ENCODE measurements at regions not wholly inside any gene's neighbourhood (a gene's known extent, or its start where the extent isn't known, plus 50 kb on each side); places are given as distances from the start of the nearest gene placed in this dataset.

DNA sequence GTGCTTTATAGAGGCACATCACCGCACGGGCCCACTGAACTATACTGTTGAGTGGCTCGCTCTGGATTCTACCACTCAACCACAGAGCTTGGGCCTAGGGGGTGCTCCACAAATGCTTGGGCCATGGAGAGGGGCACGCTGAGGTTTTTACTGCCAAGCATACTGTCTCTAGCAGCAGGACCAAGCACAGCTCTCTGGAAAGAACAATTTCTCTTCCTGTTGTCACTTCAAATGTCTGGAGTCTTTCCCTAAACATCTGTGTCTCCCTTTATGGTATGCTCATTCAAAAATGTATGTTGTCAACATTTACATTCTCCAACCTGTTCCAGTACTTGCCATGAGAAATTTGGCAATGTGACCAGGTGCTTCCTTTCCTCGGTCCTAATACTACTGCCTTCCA lies 114.7 kb upstream of the TPM1 start:
- no peak overlapping the region for H3K4me3 ChIP-seq
- DNase-seq, result no peak
- H3K36me3 ChIP-seq, result no peaks in the 10 kb centered on the region
- no peaks in the 10 kb centered on the region for H3K27me3 ChIP-seq
- no peaks in the 10 kb centered on the region for H3K9me3 ChIP-seq

DNA sequence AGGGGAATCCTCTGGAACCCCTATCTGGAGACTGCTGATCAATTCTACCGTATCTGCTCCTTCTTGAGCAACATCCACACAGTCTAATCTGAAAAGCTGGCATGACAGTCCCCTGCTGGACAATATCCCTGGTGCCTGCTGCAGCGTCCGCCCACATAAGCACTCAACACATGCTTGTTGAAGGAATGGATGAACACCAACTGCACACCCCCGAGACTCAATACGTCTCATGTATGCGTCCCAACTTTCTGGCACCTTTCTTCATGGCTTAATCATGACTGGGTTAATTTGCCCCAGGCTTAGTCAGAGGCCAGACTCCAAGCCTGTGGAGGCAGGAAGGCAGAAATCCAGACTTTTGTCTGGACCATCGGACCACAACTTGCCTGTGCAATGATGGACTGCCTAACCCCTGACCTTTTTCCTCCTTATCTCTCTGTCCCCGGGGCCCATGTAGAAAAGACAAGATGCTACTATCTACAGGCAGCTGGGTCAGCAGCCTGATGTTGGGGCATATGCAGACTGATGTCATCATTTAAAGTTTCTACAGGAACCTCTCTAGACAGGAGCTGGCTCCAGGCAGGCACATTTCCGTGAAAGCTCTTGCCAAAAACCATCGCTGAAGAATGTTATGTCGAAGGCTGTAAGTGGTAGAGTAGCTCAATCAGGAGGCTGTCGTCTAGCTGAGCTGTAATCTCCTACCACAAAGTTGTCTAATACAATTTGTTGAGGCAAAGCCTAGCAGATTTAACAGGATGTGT lies 114.1 kb upstream of the TPM1 start:
- DNase-seq, result peak; percentile 92
- no peaks in the 10 kb centered on the region for H3K36me3 ChIP-seq
- H3K4me3 ChIP-seq, result no peak overlapping the region

DNA sequence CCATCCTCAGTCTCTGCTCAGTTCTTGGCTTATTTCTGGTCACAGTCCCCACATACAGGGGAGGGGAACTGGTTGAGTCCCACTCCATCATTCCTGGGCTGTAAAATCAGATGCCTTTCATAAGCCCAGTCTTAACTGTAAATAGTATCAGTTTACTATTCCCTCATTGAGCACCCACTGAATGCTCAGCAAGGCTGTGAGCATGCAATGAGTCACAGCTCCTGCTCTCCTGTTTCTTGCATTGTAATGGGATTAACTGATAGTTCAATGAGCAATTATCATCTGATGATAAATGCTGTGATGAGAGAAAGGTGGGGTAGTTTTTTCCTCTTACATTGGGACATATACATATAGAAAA lies 113.6 kb upstream of the TPM1 start:
- peak; percentile 90 for DNase-seq
- H3K4me3 ChIP-seq, result no peak overlapping the region
- no peaks in the 10 kb centered on the region for H3K36me3 ChIP-seq
- no peaks in the 10 kb centered on the region for H3K9me3 ChIP-seq
- no peaks in the 10 kb centered on the region for H3K27me3 ChIP-seq

More for the DNA sequence above, 114.1 kb upstream of the TPM1 start:
- H3K9me3 ChIP-seq, result no peaks in the 10 kb centered on the region
- no peaks in the 10 kb centered on the region for H3K27me3 ChIP-seq

DNA sequence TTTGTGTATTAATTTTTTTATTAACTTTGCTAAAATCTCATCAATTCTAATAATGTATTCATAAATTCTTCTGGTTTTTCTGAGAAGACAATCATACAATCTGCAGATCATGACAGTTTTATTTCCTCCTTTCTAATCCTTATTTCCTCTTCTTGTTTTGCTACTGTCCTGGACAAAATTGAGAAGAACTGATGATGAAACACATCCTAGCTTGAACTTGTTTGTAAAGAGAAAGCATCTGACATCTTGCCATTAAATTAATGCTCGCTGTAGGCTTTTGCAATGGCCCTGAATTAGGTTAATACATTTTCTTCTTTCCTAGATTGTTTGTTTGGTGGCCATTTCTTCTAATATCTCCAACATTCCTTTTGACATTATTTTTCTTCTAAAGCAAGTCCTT lies 110.9 kb upstream of the TPM1 start:
- no peaks in the 10 kb centered on the region for H3K36me3 ChIP-seq
- H3K4me3 ChIP-seq, result no peak overlapping the region
- H3K9me3 ChIP-seq, result no peaks in the 10 kb centered on the region
- H3K27me3 ChIP-seq, result no peaks in the 10 kb centered on the region
- DNase-seq, result no peak

DNA sequence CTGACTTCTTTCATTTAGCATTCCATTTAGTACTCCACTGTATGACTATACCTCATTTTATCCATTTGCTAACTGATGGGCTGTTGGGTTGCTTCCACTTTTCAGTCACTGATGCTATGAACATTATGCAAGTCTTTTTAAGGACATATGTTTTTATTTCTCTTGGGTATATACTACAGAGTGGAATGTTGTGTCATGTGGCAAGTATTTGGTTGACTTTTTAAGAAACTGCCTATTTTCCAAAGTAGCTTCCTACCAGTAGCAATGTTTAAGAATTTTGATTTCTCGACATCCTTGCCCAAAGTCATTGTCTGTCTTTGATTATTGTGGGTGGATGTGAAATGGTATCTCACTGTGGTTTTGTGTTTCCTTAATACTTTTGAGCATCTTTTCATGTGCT lies 110.1 kb upstream of the TPM1 start:
- no peak for DNase-seq
- no peak overlapping the region for H3K4me3 ChIP-seq
- H3K36me3 ChIP-seq, result no peaks in the 10 kb centered on the region
- no peaks in the 10 kb centered on the region for H3K27me3 ChIP-seq
- H3K9me3 ChIP-seq, result no peaks in the 10 kb centered on the region

DNA sequence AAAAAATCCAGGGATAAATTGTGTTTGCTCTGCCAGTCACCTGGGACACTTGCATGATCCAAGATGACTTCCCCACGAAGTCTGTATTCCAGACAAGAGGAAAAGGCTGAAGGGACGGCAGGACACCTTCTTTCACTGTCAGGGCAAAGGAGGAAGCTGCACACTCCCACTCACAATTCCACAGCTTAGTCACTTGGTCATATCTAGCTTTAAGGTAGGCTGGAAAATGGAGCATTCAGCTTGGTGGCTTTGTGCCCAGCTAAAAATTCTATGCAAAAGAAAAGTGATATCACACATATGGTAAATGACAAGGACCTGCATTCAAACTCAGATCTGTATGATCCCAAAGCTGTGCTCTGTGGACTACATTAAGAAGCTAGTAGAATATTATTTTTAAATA lies 109.2 kb upstream of the TPM1 start:
- no peaks in the 10 kb centered on the region for H3K36me3 ChIP-seq
- DNase-seq, result no peak
- H3K9me3 ChIP-seq, result no peaks in the 10 kb centered on the region
- H3K4me3 ChIP-seq, result no peak overlapping the region
- H3K27me3 ChIP-seq, result no peaks in the 10 kb centered on the region

DNA sequence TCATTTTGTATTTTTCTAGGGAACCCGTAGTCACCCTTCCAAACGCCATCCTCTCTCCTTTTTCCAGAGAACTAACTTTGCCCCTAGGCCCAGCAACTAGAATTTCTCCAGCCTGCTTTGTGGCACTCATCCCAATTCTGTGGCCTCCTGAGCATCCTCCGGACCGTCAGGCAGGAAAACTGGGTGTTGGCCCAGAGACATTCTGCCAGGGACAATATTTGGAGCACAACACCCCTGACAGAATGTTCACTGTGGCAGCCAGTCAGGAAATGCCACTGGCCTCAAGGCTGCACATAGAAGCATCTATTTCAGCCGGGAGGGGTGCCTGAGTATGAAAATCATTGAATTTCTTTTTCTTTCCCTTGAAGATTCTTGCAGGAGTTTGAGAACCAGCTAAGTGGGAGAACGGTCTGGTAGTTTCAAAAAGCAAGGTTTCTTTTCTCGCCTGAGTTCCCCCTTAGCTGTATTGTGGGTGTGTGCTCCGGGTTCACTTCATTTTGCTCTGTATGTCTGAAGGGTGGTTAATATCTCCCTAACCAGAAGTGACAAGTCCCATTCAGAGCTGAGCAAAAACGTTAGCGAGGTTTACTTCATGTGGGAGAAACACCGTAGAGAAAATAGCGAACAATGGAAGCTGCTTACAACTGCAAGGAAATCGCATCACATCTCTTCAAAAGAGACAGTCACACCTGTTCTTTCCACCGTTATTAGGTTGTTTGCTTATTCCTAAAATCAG lies 108.1 kb upstream of the TPM1 start:
- no peak for DNase-seq
- no peak overlapping the region for H3K4me3 ChIP-seq
- H3K36me3 ChIP-seq, result no peaks in the 10 kb centered on the region
- H3K27me3 ChIP-seq, result no peaks in the 10 kb centered on the region
- no peaks in the 10 kb centered on the region for H3K9me3 ChIP-seq

DNA sequence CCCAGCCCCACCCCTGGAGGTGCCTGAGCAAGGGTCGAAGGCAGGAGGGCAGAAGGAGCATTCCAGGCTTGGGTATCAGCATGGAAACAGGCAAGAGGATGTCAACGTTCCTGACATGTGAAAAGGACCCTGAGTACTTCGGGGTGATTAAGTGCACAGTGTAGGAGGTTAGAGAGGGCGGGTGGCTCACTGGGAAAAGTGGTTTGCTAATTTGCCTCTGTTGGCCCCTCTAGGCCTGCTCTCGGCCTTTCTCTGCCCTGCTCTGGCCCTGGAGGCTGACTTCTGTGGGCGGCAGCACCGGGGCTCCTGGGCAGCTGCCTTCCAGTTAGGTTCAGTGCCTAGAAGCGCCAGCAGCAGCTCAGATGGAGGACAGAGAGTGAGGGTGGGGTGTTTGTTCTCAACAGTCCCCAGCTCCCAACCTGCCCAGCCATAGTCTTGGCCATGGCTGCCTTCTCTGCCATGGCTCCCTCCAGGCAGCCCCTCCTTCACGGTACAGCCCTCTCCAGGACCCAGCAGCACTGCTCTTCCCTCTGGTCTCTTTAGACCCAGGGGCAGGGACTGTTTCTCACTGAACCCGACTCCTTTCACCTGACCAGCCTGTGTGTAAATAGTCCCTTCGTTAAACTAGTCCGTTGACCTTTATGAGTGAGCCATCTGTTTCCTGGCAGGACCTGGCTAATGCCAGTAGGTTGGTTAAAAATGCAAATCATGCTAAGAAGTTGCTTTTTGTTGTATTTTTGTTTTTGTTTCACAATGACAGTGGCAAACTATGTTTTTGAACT lies 107.1 kb upstream of the TPM1 start:
- no peaks in the 10 kb centered on the region for H3K9me3 ChIP-seq
- no peak for DNase-seq
- H3K4me3 ChIP-seq, result no peak overlapping the region
- H3K36me3 ChIP-seq, result no peaks in the 10 kb centered on the region
- H3K27me3 ChIP-seq, result no peaks in the 10 kb centered on the region

DNA sequence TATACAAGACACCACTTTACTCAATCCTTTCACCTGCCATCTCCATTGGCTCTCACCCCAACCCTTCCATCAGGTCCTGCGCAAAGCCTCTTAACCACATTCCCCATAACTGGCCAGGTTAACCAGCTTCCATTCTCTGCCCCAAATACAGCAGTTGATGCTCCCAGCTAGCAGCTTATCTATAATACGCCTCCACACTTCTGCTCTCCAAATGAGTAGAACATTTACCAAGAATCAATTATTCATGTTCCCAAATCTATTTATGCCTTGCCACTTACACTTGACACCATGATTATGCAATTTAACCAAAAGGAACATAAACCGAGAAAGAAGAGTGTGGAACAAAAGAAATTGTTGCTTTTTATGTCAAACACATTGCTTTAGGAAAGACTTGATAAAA lies 103.7 kb upstream of the TPM1 start:
- Histone ChIP-seq H3K4me3 (no peak overlapping the region), H3K36me3 (no peaks in the 10 kb centered on the region), H3K9me3 (no peaks in the 10 kb centered on the region), H3K27me3 (no peaks in the 10 kb centered on the region)
- DNase-seq, result no peak

DNA sequence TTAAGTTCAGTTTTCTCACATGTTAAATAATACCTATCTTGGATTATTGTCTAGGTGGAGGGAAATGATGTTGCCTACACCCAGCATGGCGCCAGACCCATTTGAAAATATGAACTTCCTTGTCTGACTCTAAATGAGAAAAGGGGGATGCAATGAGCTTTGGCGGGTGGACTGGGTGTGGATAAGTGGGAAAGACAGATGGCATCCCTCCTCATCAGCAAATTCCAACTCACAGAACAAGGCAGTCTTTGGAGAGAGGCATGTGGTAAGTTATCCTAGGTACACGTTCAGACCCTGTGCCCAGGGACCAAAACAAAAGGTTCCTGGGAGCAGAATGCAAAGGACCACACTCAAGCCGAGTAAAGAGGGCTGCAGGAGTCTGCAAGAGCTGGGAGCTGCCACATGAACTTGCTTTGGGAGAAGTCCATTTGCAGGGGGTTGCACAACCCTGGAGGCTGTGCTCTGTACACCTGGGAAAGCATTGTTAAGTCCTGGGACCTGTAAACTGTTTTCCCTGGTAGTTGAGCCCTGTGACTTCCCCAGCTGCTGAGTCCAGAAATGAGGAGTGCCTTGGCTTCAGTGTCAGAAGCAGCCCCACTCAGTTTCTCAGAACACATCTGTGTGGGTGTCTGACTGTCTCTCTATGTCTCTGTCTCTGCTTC lies 102.3 kb upstream of the TPM1 start:
- Histone ChIP-seq H3K36me3 (no peaks in the 10 kb centered on the region), H3K4me3 (no peak overlapping the region), H3K9me3 (no peaks in the 10 kb centered on the region), H3K27me3 (no peaks in the 10 kb centered on the region)
- no peak for DNase-seq

DNA sequence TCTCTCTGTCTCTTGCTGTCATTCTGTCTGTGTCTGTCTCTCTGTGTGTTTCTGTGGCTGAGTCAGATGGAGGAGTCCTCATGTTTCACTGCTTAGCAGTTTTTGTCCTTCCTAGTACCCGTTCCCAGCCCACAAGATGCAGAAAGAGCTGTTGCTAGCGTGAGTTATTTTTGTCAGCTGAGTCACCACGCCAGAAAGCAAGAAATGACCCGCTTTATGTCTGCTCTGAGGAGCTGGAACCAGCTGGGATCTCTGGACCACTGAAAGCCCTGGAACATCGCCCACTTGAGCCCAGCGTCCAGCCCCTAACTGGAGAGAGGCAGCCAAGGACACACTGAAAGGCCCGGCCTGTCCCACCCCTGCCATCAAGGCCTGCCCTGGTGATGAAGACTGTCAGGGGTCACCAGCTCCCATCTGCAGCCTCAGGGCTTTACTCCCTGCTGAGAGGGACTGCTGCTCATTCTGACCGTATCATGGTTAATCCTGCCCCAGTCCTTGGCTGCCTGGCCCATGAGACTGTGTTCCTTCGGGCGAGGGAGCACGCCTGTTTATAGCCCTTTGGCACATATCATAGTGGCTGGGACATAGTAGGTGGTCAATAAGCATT lies 101.7 kb upstream of the TPM1 start:
- Histone ChIP-seq H3K36me3 (no peaks in the 10 kb centered on the region), H3K27me3 (no peaks in the 10 kb centered on the region), H3K9me3 (no peaks in the 10 kb centered on the region), H3K4me3 (no peak overlapping the region)
- DNase-seq, result peak; percentile 92

DNA sequence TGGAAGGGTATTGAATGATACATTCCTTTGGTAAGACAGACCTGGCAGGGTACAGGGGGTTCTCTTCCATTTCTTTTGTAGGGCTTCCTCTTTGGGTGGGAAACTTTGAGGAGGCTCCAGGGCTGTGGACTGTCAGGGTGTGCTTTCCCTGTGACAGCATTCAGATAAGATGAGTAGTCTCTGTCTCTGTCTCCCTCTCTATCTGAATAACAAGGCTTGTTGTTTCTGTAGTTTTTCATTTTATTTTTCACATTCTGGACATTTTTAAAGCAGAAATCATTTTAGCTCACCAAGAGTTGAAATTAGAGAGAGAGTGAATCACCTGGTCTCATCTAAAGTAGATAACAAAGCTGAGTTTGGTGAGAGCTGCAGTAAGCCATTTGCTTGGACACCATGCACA lies 100.8 kb upstream of the TPM1 start:
- no peaks in the 10 kb centered on the region for H3K36me3 ChIP-seq
- DNase-seq, result no peak
- no peak overlapping the region for H3K4me3 ChIP-seq
- no peaks in the 10 kb centered on the region for H3K9me3 ChIP-seq
- H3K27me3 ChIP-seq, result no peaks in the 10 kb centered on the region

DNA sequence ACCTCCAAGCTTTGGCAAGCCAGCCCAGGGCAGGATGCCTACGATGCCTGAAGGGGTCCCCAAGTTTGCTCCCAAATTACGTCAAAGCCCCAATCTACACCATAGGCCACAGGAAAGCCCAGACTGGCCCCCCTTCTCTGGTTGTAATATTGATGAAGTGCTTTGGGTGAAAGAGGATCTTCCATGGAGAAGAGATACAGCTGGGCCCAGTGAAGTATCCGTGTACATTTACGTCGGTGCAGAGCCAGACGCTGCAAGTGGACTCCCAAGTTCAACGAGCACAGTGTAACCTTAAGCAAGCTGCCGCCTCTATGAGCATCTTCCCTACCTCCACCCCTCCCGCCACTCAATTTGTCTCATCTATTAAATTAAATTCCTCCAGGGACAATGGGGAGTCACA lies 100.1 kb upstream of the TPM1 start:
- H3K36me3 ChIP-seq, result no peaks in the 10 kb centered on the region
- no peaks in the 10 kb centered on the region for H3K9me3 ChIP-seq
- H3K4me3 ChIP-seq, result no peak overlapping the region
- no peak for DNase-seq
- no peaks in the 10 kb centered on the region for H3K27me3 ChIP-seq

DNA sequence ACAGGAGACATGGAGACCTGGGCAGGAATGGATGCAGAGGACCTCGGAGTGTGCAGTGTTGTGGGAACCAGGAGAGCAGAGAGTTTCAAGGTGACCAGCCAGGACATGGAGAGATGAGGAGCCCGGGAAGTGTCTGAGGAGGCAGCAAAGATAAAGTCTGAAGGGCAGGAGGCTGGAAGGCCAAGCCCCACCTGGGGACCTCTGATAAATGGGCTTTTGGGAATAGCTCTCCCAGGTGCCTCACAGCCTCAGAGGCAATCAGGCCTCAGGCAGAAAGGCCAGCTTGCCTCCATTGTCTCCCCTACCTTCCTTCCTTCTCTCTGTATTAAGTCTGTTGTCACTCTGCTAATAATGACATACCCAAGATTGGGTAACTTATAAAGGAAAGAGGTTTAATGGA lies 97.5 kb upstream of the TPM1 start:
- no peak overlapping the region for H3K4me3 ChIP-seq
- DNase-seq, result no peak
- no peaks in the 10 kb centered on the region for H3K27me3 ChIP-seq
- no peaks in the 10 kb centered on the region for H3K9me3 ChIP-seq
- H3K36me3 ChIP-seq, result no peaks in the 10 kb centered on the region

DNA sequence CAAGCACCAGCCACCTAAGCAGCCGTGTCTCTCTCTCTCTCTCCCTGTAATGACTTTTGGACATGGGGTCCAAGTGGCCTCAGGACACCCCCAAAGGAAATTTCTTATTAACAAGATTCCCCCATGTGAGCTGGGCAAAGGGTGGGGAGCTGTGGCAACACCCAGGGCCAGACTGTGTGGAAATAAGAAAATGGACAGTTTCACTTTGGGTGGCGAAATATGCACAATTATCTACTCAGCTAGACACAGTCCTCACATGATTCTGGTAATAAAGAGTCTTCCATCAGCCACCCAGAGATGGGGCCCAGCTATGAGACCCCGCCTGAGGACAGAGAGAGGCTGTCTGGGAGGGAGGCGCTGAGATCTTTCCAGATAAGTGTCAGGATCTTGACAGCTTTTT lies 96.8 kb upstream of the TPM1 start:
- no peaks in the 10 kb centered on the region for H3K9me3 ChIP-seq
- H3K36me3 ChIP-seq, result no peaks in the 10 kb centered on the region
- H3K4me3 ChIP-seq, result no peak overlapping the region
- no peak for DNase-seq
- H3K27me3 ChIP-seq, result no peaks in the 10 kb centered on the region

DNA sequence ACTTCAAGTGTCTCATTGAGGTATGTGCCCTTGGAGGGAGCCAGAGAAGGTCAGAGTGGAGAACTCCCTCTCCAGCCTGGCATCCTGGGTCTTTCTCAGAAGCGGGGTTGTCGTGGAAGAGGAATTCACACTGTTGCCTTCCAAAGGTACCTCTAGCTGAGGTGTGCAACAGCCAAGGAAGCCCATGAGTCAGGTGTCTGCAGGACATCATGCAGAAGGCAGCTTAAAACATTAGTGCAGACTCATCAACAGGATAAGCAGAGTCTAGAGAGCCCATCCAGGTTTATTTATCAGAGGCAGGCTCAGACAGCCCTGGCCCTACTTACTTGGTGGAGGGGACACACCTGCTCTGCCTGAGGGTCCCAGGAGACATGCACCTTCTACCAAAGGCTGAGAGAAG lies 95.6 kb upstream of the TPM1 start:
- DNase-seq, result no peak
- no peaks in the 10 kb centered on the region for H3K27me3 ChIP-seq
- H3K9me3 ChIP-seq, result no peaks in the 10 kb centered on the region
- no peaks in the 10 kb centered on the region for H3K36me3 ChIP-seq
- no peak overlapping the region for H3K4me3 ChIP-seq

DNA sequence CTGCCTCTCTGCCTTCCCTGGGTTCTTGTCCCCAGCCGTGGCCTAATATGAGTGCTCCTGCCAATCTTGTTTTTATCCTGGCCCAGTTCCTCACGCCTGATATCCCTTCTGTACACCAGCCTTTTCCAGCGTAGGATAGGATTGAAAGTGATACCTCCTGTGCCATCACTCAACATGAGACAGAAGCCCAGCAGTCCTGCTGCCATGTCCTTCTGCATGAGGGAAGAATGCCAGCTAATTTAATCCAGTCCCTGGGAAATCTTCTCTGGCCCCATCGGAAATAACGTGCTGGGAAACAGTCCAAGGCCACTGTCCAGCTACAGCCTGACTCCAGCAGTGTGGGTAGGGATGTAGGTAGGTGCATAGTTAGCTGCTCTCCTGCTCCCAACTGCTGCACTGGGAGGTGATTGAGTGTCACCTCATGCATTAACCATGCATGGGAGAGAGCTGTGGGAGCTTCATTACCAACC lies 92.0 kb upstream of the TPM1 start:
- Histone ChIP-seq H3K27me3 (no peaks in the 10 kb centered on the region), H3K4me3 (no peak overlapping the region), H3K9me3 (no peaks in the 10 kb centered on the region), H3K36me3 (no peaks in the 10 kb centered on the region)
- DNase-seq, result no peak
